Neural cell (in vitro differentiated cells): ENCODE measurements at regions not wholly inside any gene's neighbourhood (a gene's known extent, or its start where the extent isn't known, plus 50 kb on each side); places are given as distances from the start of the nearest gene placed in this dataset.

ENCODE experiments used
- CTCF ChIP-seq: fragments of 450-650 bp; IDR thresholded peaks from 2 replicates; pipeline ENCODE4 v1.5.1; 2014; ENCODE audit warnings: antibody characterized with exemption, mild to moderate bottlenecking, moderate library complexity; ENCODE audit not compliant: poor library complexity, severe bottlenecking
- EP300 ChIP-seq: fragments of 450-650 bp; conservative IDR thresholded peaks from 2 replicates; pipeline ENCODE4 v1.6.1; 2014; ENCODE audit warnings: antibody characterized with exemption, mild to moderate bottlenecking, moderate library complexity; ENCODE audit not compliant: poor library complexity, severe bottlenecking
- EZH2 ChIP-seq: fragments of 200-600, 300-800 bp; shearing (Covaris generic), sonication (generic); IDR thresholded peaks from 2 replicates; pipeline ENCODE4 v1.6.1; 2014; ENCODE audit warnings: antibody characterized with exemption, low read length, borderline replicate concordance, mild to moderate bottlenecking; ENCODE audit not compliant: insufficient read depth, poor library complexity, severe bottlenecking
- POLR2AphosphoS5 ChIP-seq: IDR thresholded peaks from 2 replicates; pipeline ENCODE4 v1.6.1; 2012

DNA sequence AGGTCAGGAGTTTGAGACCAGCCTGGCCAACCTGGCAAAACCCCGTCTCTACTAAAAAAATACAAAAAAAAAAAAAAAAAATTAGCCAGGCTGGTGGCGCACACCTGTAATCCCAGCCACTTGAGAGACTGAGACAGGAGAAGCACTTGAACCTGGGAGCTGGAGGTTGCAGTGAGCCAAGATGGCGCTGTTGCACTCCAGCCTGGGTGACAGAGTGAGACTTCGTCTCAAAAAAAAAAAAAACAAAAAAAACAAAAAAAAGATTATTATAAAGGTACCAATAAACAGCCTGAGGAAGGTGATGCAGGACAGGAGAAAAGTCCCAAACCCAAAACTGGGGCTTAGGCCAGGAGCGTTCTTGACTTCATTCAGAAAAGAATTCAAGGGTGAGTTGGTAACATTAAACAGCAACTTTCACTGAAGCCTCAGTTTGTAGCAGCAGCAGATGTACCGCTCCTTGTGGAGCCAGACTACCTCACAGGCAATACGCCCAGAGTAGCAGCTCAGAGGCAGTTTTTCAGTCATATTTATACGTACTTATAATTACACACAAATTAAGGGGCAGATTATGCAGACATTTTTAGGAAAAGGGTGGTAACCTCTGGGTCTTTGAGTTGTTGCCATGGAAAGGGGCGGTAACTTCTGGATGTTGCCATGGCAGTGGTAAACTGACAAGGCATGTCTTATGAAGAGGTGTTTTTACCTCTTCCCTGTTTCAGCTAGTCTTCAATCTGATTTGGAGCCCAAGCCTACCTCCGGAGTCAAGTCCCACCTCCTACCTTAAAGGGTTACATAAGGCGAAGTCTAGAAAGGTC, 1596.6 kb upstream of the CELF4 start:
- TF ChIP-seq CTCF (no peak), EZH2 (no peak), POLR2AphosphoS5 (no peak), EP300 (no peak)
